ENCODE measurements at regions not wholly inside any gene's neighbourhood (a gene's known extent, or its start where the extent isn't known, plus 50 kb on each side); places are given as distances from the start of the nearest gene placed in this dataset.

- no peaks in the 10 kb centered on the region for H3K9me3 ChIP-seq (ENCODE audit: control insufficient read depth, insufficient read depth, low read depth, low read length)
- H3K4me2 ChIP-seq (ENCODE audit: extremely low read depth, insufficient read depth, low read length) = no peak overlapping the region
- no peaks in the 10 kb centered on the region for H3K79me2 ChIP-seq (ENCODE audit: control insufficient read depth, insufficient read depth, low read length)
- no peak overlapping the region for H3K27ac ChIP-seq (ENCODE audit: insufficient read depth, low read length)
- H3K4me1 ChIP-seq (ENCODE audit: control insufficient read depth, extremely low read depth, insufficient read depth, low read length) = no peaks in the 10 kb centered on the region
- H3K9ac ChIP-seq (ENCODE audit: insufficient read depth, low read length) = no peak overlapping the region
- no peaks in the 10 kb centered on the region for H3K27me3 ChIP-seq (ENCODE audit: control insufficient read depth, insufficient read depth, low read length)
- H3K4me3 ChIP-seq (replicated peaks in 1 of 4; ENCODE audit: control extremely low read depth in 1 of 4, insufficient read depth in 1 of 4, low read depth in 3 of 4, low read length in 4 of 4) = no peak overlapping the region
- no peak for DNase-seq (ENCODE audit: low read depth in 2 of 2)
- no peak overlapping the region for H2AFZ ChIP-seq (ENCODE audit: low read length)
- no peak for TF ChIP-seq EZH2 (IDR thresholded peaks at IDR 0.05; ENCODE audit: low read length, missing control alignments)
- TF ChIP-seq CTCF (conservative IDR thresholded peaks at IDR 0.05 in 1 of 2, IDR thresholded peaks at IDR 0.05 in 1 of 2; ENCODE audit: low read depth in 1 of 2, low read length in 2 of 2) = no peak
- no peaks in the 10 kb centered on the region for H4K20me1 ChIP-seq (ENCODE audit: control insufficient read depth, extremely low read depth, insufficient read depth, low read length)
- H3K36me3 ChIP-seq (ENCODE audit: control insufficient read depth, insufficient read depth, low read length) = no peaks in the 10 kb centered on the region
These were observed 419.4 kb upstream of the CLINT1 start for GRCh38 chr5:158278216-158278925.

GRCh38 chr5:158277276-158277675, 418.3 kb upstream of the CLINT1 start:
- TF ChIP-seq CTCF (conservative IDR thresholded peaks at IDR 0.05 in 1 of 2, IDR thresholded peaks at IDR 0.05 in 1 of 2; ENCODE audit: low read depth in 1 of 2, low read length in 2 of 2) = no peak
- no peak for TF ChIP-seq EZH2 (IDR thresholded peaks at IDR 0.05; ENCODE audit: low read length, missing control alignments)
- no peaks in the 10 kb centered on the region for H4K20me1 ChIP-seq (ENCODE audit: control insufficient read depth, extremely low read depth, insufficient read depth, low read length)
- no peaks in the 10 kb centered on the region for H3K9me3 ChIP-seq (ENCODE audit: control insufficient read depth, insufficient read depth, low read depth, low read length)
- no peaks in the 10 kb centered on the region for H3K4me1 ChIP-seq (ENCODE audit: control insufficient read depth, extremely low read depth, insufficient read depth, low read length)
- DNase-seq (ENCODE audit: low read depth in 2 of 2) = no peak
- no peak overlapping the region for H3K4me3 ChIP-seq (replicated peaks in 1 of 4; ENCODE audit: control extremely low read depth in 1 of 4, insufficient read depth in 1 of 4, low read depth in 3 of 4, low read length in 4 of 4)
- no peaks in the 10 kb centered on the region for H3K27me3 ChIP-seq (ENCODE audit: control insufficient read depth, insufficient read depth, low read length)
- H3K36me3 ChIP-seq (ENCODE audit: control insufficient read depth, insufficient read depth, low read length) = no peaks in the 10 kb centered on the region
- no peaks in the 10 kb centered on the region for H3K79me2 ChIP-seq (ENCODE audit: control insufficient read depth, insufficient read depth, low read length)
- no peak overlapping the region for H3K4me2 ChIP-seq (ENCODE audit: extremely low read depth, insufficient read depth, low read length)
- no peak overlapping the region for H2AFZ ChIP-seq (ENCODE audit: low read length)
- H3K9ac ChIP-seq (ENCODE audit: insufficient read depth, low read length) = no peak overlapping the region
- H3K27ac ChIP-seq (ENCODE audit: insufficient read depth, low read length) = no peak overlapping the region

GRCh38 chr5:158276692-158277091, 417.7 kb upstream of the CLINT1 start:
- Histone ChIP-seq H3K27me3 (ENCODE audit: control insufficient read depth, insufficient read depth, low read length) (no peaks in the 10 kb centered on the region), H3K4me1 (ENCODE audit: control insufficient read depth, extremely low read depth, insufficient read depth, low read length) (no peaks in the 10 kb centered on the region), H3K9me3 (ENCODE audit: control insufficient read depth, insufficient read depth, low read depth, low read length) (no peaks in the 10 kb centered on the region), H3K27ac (ENCODE audit: insufficient read depth, low read length) (no peak overlapping the region), H4K20me1 (ENCODE audit: control insufficient read depth, extremely low read depth, insufficient read depth, low read length) (no peaks in the 10 kb centered on the region), H3K79me2 (ENCODE audit: control insufficient read depth, insufficient read depth, low read length) (no peaks in the 10 kb centered on the region), H3K9ac (ENCODE audit: insufficient read depth, low read length) (no peak overlapping the region), H3K36me3 (ENCODE audit: control insufficient read depth, insufficient read depth, low read length) (no peaks in the 10 kb centered on the region), H2AFZ (ENCODE audit: low read length) (no peak overlapping the region), H3K4me3 (replicated peaks in 1 of 4; ENCODE audit: control extremely low read depth in 1 of 4, insufficient read depth in 1 of 4, low read depth in 3 of 4, low read length in 4 of 4) (no peak overlapping the region), H3K4me2 (ENCODE audit: extremely low read depth, insufficient read depth, low read length) (no peak overlapping the region)
- no peak for DNase-seq (ENCODE audit: low read depth in 2 of 2)
- no peak for TF ChIP-seq EZH2 (IDR thresholded peaks at IDR 0.05; ENCODE audit: low read length, missing control alignments)
- TF ChIP-seq CTCF (conservative IDR thresholded peaks at IDR 0.05 in 1 of 2, IDR thresholded peaks at IDR 0.05 in 1 of 2; ENCODE audit: low read depth in 1 of 2, low read length in 2 of 2) = no peak
